Astrocyte (in vitro differentiated cells and primary cell): ENCODE measurements at regions not wholly inside any gene's neighbourhood (a gene's known extent, or its start where the extent isn't known, plus 50 kb on each side); places are given as distances from the start of the nearest gene placed in this dataset.

ENCODE experiments used
- CTCF ChIP-seq: IDR thresholded peaks from 2 replicates; pipeline ENCODE4 v1.5.1; 2011; ENCODE audit warnings: low read depth, mild to moderate bottlenecking, inconsistent platforms, low read length, moderate library complexity; ENCODE audit not compliant: insufficient read depth
- EZH2 ChIP-seq: IDR thresholded peaks from 2 replicates; pipeline ENCODE4 v1.6.1; 2012; ENCODE audit warnings: mild to moderate bottlenecking, low read length, inconsistent platforms; ENCODE audit not compliant: insufficient read depth

DNA sequence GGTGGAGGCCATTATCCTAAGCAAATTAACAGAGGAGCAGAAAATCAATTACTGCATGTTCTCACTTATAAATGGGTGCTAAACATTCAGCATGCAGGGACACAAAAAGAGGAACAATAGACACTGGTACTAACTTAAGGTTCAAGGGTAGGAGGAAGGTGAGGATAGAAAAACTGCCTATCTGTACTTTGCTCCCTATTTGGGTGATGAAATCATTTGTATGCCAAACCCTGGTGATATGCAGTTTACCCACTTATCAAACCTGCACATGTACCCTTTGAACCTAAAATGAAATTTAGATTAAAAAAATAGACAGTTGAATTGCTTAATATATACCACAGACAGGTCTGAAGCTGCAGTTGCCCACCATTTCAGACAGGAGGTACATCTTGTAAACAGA lies 143.3 kb upstream of the KLHL4 start:
- TF ChIP-seq CTCF (no peak), EZH2 (no peak)
